Esophagus squamous epithelium (tissue), 5 donors: ENCODE measurements at regions not wholly inside any gene's neighbourhood (a gene's known extent, or its start where the extent isn't known, plus 50 kb on each side); places are given as distances from the start of the nearest gene placed in this dataset.

Source experiments
- DNase-seq: peaks from one replicate; lab custom pipeline; 2025; lab: John Stamatoyannopoulos, UW
- H3K27ac ChIP-seq, 4 donors: fragments of 200-600 bp; sonication (generic); one replicate each; pipeline ENCODE4 v1.5.1; 2016 to 2019; ENCODE audit warnings: mild to moderate bottlenecking in 1 of 4
- H3K27me3 ChIP-seq, 4 donors: fragments of 200-600 bp; sonication (generic); 1 replicate in 3 of 4; 2 replicates in 1 of 4; pipeline versions ENCODE4 v1.5.1 to v1.6.0; 2017 to 2021; ENCODE audit warnings: antibody characterized with exemption in 1 of 4
- H3K36me3 ChIP-seq, 3 donors: fragments of 200-600 bp; sonication (generic); one replicate each; pipeline ENCODE4 v1.5.1; 2016 to 2019
- H3K4me1 ChIP-seq, 3 donors: fragments of 200-600 bp; sonication (generic); one replicate each; pipeline ENCODE4 v1.5.1; 2017 to 2019
- H3K4me3 ChIP-seq, 4 donors: fragments of 200-600 bp; sonication (generic); 1 replicate in 3 of 4; 2 replicates in 1 of 4; pipeline ENCODE4 v1.5.1; 2016 to 2019; ENCODE audit warnings: mild to moderate bottlenecking in 2 of 4, moderate library complexity in 1 of 4
- H3K9me3 ChIP-seq, 3 donors: fragments of 200-600 bp; sonication (generic); one replicate each; pipeline ENCODE4 v1.5.1; 2016 to 2019
- POLR2A ChIP-seq, 4 donors: fragments of 450-650 bp; IDR thresholded peaks; one replicate each; pipeline ENCODE4 v1.6.1; 2017; ENCODE audit warnings: antibody characterized with exemption in 4 of 4, mild to moderate bottlenecking in 4 of 4, moderate library complexity in 3 of 4
- WGBS, 2 donors: methylation state at CpG; one replicate each; pipeline ENCODE4 v1.1.5; 2018; 5-methylcytosine and 5-hydroxymethylcytosine counted together
- intact Hi-C: fragments of 100-400 bp; cut with DNase I; formaldehyde crosslinking; loops from one replicate; pipeline ENCODE4 v1.15.0; 2022
- TF ChIP-seq, protein P1 (sequence below), 6 experiments: fragments of 450-650 bp in 4 of 6; fragments of 200-600 bp in 2 of 6; sonication (generic) in 2 of 6; IDR thresholded peaks; one replicate each; pipeline ENCODE4 v1.5.1; 2016 to 2019; ENCODE audit warnings: antibody characterized with exemption in 6 of 6, mild to moderate bottlenecking in 4 of 6, moderate library complexity in 4 of 6
- donor health status: DM: yes; HTN: yes; CAD: no.

DNA sequence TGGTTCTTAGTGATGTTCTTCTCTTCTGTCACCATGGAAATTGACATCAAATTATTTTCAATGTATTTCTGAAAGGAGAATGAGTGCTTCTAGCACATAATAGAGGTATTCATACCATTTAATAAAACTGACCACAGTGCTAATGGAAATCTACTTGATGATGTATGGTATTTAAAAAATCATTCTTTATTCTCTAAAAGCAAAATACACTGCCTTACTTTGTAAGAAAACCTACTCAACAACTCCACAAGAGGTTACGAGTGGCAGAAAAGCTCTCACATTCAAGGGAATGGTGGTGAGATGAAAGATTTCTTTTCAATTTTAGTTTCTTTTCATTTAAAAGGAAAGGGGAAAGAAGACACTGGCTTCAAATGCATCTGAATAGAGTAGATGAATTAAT is 382.3 kb upstream of the CHST9 start:
- H3K4me3 ChIP-seq, result no peak overlapping the region
- no peak for TF ChIP-seq POLR2A (IDR thresholded peaks at IDR 0.05)
- TF ChIP-seq, protein P1, sequence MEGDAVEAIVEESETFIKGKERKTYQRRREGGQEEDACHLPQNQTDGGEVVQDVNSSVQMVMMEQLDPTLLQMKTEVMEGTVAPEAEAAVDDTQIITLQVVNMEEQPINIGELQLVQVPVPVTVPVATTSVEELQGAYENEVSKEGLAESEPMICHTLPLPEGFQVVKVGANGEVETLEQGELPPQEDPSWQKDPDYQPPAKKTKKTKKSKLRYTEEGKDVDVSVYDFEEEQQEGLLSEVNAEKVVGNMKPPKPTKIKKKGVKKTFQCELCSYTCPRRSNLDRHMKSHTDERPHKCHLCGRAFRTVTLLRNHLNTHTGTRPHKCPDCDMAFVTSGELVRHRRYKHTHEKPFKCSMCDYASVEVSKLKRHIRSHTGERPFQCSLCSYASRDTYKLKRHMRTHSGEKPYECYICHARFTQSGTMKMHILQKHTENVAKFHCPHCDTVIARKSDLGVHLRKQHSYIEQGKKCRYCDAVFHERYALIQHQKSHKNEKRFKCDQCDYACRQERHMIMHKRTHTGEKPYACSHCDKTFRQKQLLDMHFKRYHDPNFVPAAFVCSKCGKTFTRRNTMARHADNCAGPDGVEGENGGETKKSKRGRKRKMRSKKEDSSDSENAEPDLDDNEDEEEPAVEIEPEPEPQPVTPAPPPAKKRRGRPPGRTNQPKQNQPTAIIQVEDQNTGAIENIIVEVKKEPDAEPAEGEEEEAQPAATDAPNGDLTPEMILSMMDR (IDR thresholded peaks at IDR 0.05), result no peak

DNA sequence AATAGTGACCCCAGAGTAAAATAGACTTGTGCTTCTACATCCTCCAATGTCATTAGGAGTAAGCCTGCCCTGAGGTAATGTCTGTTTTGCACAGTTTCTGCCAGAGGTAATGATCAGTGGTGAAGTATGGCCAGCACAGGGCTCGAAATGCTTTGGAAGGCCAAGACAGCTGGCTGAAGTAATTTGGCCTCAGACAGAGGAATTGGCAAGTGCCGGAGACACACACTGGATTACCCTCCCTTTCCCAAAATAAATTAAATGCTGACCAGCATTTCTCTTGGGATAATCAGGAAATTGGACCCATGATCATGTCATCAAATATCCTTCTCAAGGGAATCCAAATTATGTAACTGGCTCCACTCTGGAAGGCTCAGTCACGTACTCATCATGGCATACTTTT is 379.0 kb upstream of the CHST9 start:
- Histone ChIP-seq H3K4me3 (no peak overlapping the region), H3K9me3 (no peaks in the 10 kb centered on the region), H3K27me3 (no peaks in the 10 kb centered on the region), H3K36me3 (no peaks in the 10 kb centered on the region), H3K27ac (no peak overlapping the region), H3K4me1 (no peaks in the 10 kb centered on the region)
- intact Hi-C loops, result no loop called here
- DNase-seq, result no peak
- WGBS, 2 donors, result 62 to 65% methylated on average over 3 of the region's 3 CpGs
- no peak for TF ChIP-seq POLR2A (IDR thresholded peaks at IDR 0.05)
- TF ChIP-seq, protein P1 (IDR thresholded peaks at IDR 0.05), result no peak

More for the DNA sequence above, 382.3 kb upstream of the CHST9 start:
- intact Hi-C loops, result no loop called here
- Histone ChIP-seq H3K27ac (no peak overlapping the region), H3K4me1 (no peaks in the 10 kb centered on the region), H3K9me3 (no peaks in the 10 kb centered on the region), H3K36me3 (no peaks in the 10 kb centered on the region), H3K27me3 (no peaks in the 10 kb centered on the region)
- 70 to 89% methylated on average over 1 of the region's 1 CpG for WGBS, 2 donors
- DNase-seq, result no peak

DNA sequence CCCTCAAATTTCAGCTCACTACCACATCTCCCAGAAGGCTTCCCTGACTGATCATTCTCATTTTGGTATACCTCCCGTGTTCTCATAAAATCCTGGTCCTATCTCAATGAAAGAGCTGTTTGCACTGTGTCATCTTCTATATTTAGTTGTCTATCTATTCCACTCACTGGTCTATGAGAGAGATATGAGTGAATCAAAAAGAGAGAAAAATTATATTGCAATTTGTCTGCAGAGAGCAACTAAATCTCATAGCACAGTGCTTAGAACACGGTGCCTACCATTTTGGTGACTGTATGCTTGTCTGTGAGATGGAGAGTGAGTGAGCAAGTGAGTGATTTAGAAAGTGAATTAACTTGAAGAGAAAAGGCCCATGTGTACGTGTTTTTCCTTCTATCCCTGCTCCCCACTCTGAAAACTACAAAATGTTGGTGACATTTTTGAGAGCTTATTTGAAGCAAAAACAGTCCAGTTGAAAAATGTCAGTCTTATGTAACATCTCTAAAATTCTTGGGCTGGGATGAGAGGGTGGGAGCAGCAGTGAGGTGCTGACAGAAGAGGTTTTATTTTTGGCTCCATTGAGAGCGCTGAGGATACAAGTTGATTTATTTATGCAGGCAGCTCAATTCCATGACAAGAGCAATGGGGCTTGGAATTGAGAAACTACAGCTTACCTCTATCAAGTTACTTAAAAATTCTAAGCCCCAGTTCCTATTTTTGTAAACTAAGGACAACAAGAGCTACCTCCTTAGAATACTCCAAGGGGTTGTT is 373.5 kb upstream of the CHST9 start:
- H3K27me3 ChIP-seq, result no peaks in the 10 kb centered on the region
- no peaks in the 10 kb centered on the region for H3K36me3 ChIP-seq
- peaks cover 0 to 5% (median 0%) of the 10 kb centered on the region in 3 donors for H3K9me3 ChIP-seq
- H3K4me3 ChIP-seq, result no peak overlapping the region
- no peak overlapping the region for H3K27ac ChIP-seq
- TF ChIP-seq, protein P1 (IDR thresholded peaks at IDR 0.05), result no peak
- TF ChIP-seq POLR2A (IDR thresholded peaks at IDR 0.05), result no peak
- no peak for DNase-seq
- intact Hi-C loops, result no loop called here
- no peaks in the 10 kb centered on the region for H3K4me1 ChIP-seq
- WGBS, 2 donors, result 50 to 54% methylated on average over 4 of the region's 4 CpGs

DNA sequence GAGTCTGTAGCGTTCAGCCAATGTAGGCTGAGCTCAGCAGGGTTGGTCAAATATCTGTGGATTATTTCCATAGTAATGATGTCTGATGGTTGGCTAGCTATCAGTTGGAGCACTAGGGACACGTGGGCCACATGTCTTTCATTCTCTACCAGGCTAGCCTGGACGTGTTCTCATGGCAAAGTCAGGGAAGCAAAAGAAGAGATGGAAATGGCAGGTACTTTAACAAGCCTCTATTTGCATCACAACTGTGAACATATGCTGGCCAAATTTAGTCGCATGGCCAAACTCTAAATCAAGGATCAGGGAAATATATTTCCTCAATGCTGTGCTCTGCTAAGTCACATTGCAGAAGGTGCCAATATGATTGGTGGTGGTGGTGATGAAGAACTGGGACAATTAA is 371.6 kb upstream of the CHST9 start:
- Histone ChIP-seq H3K4me1 (no peaks in the 10 kb centered on the region), H3K4me3 (no peak overlapping the region), H3K36me3 (no peaks in the 10 kb centered on the region), H3K9me3 (peaks cover 0 to 5% (median 0%) of the 10 kb centered on the region in 3 donors), H3K27ac (no peak overlapping the region), H3K27me3 (no peaks in the 10 kb centered on the region)
- no peak for TF ChIP-seq POLR2A (IDR thresholded peaks at IDR 0.05)
- TF ChIP-seq, protein P1 (IDR thresholded peaks at IDR 0.05), result no peak
- WGBS, 2 donors, result 54 to 55% methylated on average over 4 of the region's 4 CpGs
- intact Hi-C loops, result no loop called here
- no peak for DNase-seq

DNA sequence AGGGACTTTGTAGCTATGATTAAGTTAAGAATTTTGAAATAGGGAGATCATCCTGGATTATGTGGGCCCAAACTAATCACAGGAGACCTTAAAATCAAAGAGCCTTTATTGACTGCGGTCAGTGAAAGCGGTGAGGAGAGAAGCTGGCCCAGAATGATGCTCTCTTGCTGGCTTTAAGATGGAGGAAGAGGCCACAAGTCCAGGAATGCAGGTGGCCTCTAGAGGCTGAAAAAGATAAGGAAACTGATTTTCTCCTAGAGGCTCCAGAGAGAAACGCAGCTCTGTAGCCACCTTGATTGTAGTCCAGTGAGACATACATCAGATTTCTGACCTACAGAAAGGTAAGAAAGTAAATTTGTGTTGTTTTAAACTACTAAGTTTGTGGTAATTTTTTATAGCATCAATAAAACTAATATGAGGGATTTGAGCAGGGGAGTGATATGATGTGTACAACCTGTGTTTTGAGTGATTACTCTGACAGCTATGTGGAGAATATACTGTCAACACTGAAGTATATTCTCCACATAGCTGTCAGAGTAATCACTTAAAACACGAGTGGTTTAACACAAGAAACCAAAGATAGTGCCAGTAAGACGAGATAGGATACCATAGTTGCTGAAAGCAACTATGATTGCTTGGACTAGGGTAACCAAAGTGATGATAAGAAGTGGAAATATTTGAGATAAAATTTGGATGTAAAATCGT is 364.4 kb upstream of the CHST9 start:
- H3K4me1 ChIP-seq, result no peaks in the 10 kb centered on the region
- H3K9me3 ChIP-seq, result no peaks in the 10 kb centered on the region
- TF ChIP-seq POLR2A (IDR thresholded peaks at IDR 0.05), result no peak
- TF ChIP-seq, protein P1 (IDR thresholded peaks at IDR 0.05), result no peak
- H3K4me3 ChIP-seq, result no peak overlapping the region
- WGBS, 2 donors, result 59 to 69% methylated on average over 6 of the region's 6 CpGs
- H3K27me3 ChIP-seq, result no peaks in the 10 kb centered on the region
- no peak for DNase-seq
- intact Hi-C loops, result no loop called here
- H3K36me3 ChIP-seq, result no peaks in the 10 kb centered on the region
- H3K27ac ChIP-seq, result no peak overlapping the region
